ENCODE measurements at regions not wholly inside any gene's neighbourhood (a gene's known extent, or its start where the extent isn't known, plus 50 kb on each side); places are given as distances from the start of the nearest gene placed in this dataset.

GRCh38 chr14:99116741-99117295 lies 155.2 kb downstream of the BCL11B start:
- no peak overlapping the region for H3K27ac Mint-ChIP-seq
- no peak for DNase-seq (ENCODE audit: low spot score)
- peaks cover 14% of the 10 kb centered on the region for H3K4me1 Mint-ChIP-seq
- ATAC-seq: no peak
- no peaks in the 10 kb centered on the region for H3K36me3 Mint-ChIP-seq
- H3K9me3 Mint-ChIP-seq: no peaks in the 10 kb centered on the region
- ChIA-PET CTCF (interaction anchor here (1.1 to 1.3 kb wide), 3 partner anchors 72 to 156 kb away, joined by 3 to 4 read pairs (median 4); no protein-coding TSS in a partner anchor), POLR2A (no interaction called here)
- H3K27me3 Mint-ChIP-seq (ENCODE audit: low read depth): peaks cover 17% of the 10 kb centered on the region
- TF ChIP-seq ESRRA (CRISPR knock-in tag; IDR thresholded peaks at IDR 0.05; ENCODE audit: borderline replicate concordance) (no peak), E2F5 (CRISPR knock-in tag; IDR thresholded peaks at IDR 0.05) (no peak), NFE2L1 (CRISPR knock-in tag; IDR thresholded peaks at IDR 0.05) (no peak), EMX1 (CRISPR knock-in tag; IDR thresholded peaks at IDR 0.05) (no peak), ZNF416 (CRISPR knock-in tag; IDR thresholded peaks at IDR 0.05) (no peak), FOXJ3 (CRISPR knock-in tag; IDR thresholded peaks at IDR 0.05; ENCODE audit: borderline replicate concordance) (no peak), ZNF425 (CRISPR knock-in tag; conservative IDR thresholded peaks at IDR 0.05) (no peak), FOXP4 (CRISPR knock-in tag; IDR thresholded peaks at IDR 0.05) (no peak), ATF3 (CRISPR knock-in tag; conservative IDR thresholded peaks at IDR 0.05) (no peak), SMAD3 (CRISPR knock-in tag; IDR thresholded peaks at IDR 0.05; ENCODE audit: borderline replicate concordance) (no peak), ZNF281 (CRISPR knock-in tag; IDR thresholded peaks at IDR 0.05) (no peak), STAT6 (CRISPR knock-in tag; conservative IDR thresholded peaks at IDR 0.05; ENCODE audit: low read depth) (no peak), ZNF232 (CRISPR knock-in tag; IDR thresholded peaks at IDR 0.05) (no peak), E2F1 (CRISPR knock-in tag; IDR thresholded peaks at IDR 0.05) (no peak), SOX15 (CRISPR knock-in tag; IDR thresholded peaks at IDR 0.05) (no peak), ATF2 (CRISPR knock-in tag; IDR thresholded peaks at IDR 0.05; ENCODE audit: borderline replicate concordance, low read depth) (no peak), MAX (CRISPR knock-in tag; IDR thresholded peaks at IDR 0.05) (no peak), NR1H2 (CRISPR knock-in tag; IDR thresholded peaks at IDR 0.05) (no peak), GTF2I (CRISPR knock-in tag; conservative IDR thresholded peaks at IDR 0.05) (no peak), GRHL2 (CRISPR knock-in tag; IDR thresholded peaks at IDR 0.05; ENCODE audit: insufficient replicate concordance, severe bottlenecking) (no peak)
- H3K4me3 Mint-ChIP-seq: no peak overlapping the region

Data from WTC11 (cell line).